ENCODE measurements at regions not wholly inside any gene's neighbourhood (a gene's known extent, or its start where the extent isn't known, plus 50 kb on each side); places are given as distances from the start of the nearest gene placed in this dataset.

DNA sequence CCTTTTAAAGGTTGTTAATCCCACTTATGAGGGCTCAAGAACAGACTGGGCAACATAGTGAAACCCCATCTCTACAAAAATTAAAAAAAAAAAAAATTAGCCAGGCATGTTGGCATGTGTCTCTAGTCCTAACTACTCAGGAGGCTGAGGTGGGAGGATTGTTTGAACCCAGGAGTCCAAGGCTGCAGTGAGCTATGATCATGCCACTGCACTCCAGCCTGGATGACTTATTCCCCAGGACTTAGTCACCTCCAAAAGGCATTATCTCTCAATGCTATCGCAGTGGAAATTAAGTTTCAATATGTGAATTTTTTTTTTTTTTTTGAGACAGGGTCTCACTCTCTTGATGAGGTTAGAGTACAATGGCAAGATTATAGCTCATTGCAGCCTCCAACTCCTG, 61.2 kb upstream of the TRIM24 start:
- no peak for TF ChIP-seq CTCF (IDR thresholded peaks at IDR 0.05)
- TF ChIP-seq POLR2A (IDR thresholded peaks at IDR 0.05; ENCODE audit: low read length): no peak
- TF ChIP-seq SMC3 (IDR thresholded peaks at IDR 0.05): no peak
- no peak for TF ChIP-seq MAZ (IDR thresholded peaks at IDR 0.05; ENCODE audit: borderline replicate concordance, low read depth, low read length)
- TF ChIP-seq, protein P1, sequence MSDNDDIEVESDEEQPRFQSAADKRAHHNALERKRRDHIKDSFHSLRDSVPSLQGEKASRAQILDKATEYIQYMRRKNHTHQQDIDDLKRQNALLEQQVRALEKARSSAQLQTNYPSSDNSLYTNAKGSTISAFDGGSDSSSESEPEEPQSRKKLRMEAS (IDR thresholded peaks at IDR 0.05): no peak
- TF ChIP-seq HOXA7 (CRISPR knock-in tag; IDR thresholded peaks at IDR 0.05): no peak
- no peak for TF ChIP-seq ESRRA (IDR thresholded peaks at IDR 0.05; ENCODE audit: borderline replicate concordance, low read length)
- no peak for TF ChIP-seq RAD21 (conservative IDR thresholded peaks at IDR 0.05 in 1 of 2, IDR thresholded peaks at IDR 0.05 in 1 of 2)
- TF ChIP-seq MAFK (IDR thresholded peaks at IDR 0.05; ENCODE audit: partially characterized antibody): no peak
- TF ChIP-seq NR3C1 (IDR thresholded peaks at IDR 0.05): no peak
- no peak for TF ChIP-seq NFE2L2 (conservative IDR thresholded peaks at IDR 0.05; ENCODE audit: low read length)
- no peak for TF ChIP-seq SREBF2 (IDR thresholded peaks at IDR 0.05)
- no peak for TF ChIP-seq CHD4 (IDR thresholded peaks at IDR 0.05; ENCODE audit: borderline replicate concordance)
- no peak for TF ChIP-seq RFX5 (IDR thresholded peaks at IDR 0.05)
